Fibroblast of skin of abdomen (primary cell): ENCODE measurements at regions not wholly inside any gene's neighbourhood (a gene's known extent, or its start where the extent isn't known, plus 50 kb on each side); places are given as distances from the start of the nearest gene placed in this dataset.

Experiments used
- DNase-seq: peaks from one replicate; pipeline ENCODE4 v3.0.0-alpha.2; 2013

GRCh38 chr21:16855164-16855667 lies 657.6 kb upstream of the CXADR start:
- DNase-seq = no peak

GRCh38 chr21:16863362-16863905 lies 649.4 kb upstream of the CXADR start:
- peak; percentile 8 for DNase-seq

GRCh38 chr21:16863908-16864307 lies 648.9 kb upstream of the CXADR start:
- no peak for DNase-seq

GRCh38 chr21:16865632-16866031 lies 647.2 kb upstream of the CXADR start:
- no peak for DNase-seq

GRCh38 chr21:16866851-16867250 lies 646.0 kb upstream of the CXADR start:
- DNase-seq = no peak

GRCh38 chr21:16870103-16870502 lies 642.7 kb upstream of the CXADR start:
- peak; percentile 32 for DNase-seq

GRCh38 chr21:16872616-16873015 lies 640.2 kb upstream of the CXADR start:
- DNase-seq = no peak

GRCh38 chr21:16873176-16873575 lies 639.7 kb upstream of the CXADR start:
- DNase-seq = no peak

- no peak for DNase-seq
Observed at GRCh38 chr21:16873596-16873995, 639.2 kb upstream of the CXADR start.

GRCh38 chr21:16879479-16879878 lies 633.4 kb upstream of the CXADR start:
- DNase-seq = no peak

GRCh38 chr21:16891821-16892220 lies 621.0 kb upstream of the CXADR start:
- peak; percentile 63 for DNase-seq

GRCh38 chr21:16900685-16901084 lies 612.2 kb upstream of the CXADR start:
- peak; percentile 0 for DNase-seq

- peak; percentile 13 for DNase-seq
Observed at GRCh38 chr21:16908077-16908476, 604.8 kb upstream of the CXADR start.

GRCh38 chr21:16910435-16911165 lies 602.2 kb upstream of the CXADR start:
- DNase-seq = no peak

GRCh38 chr21:16911166-16911607 lies 601.7 kb upstream of the CXADR start:
- DNase-seq = no peak

- peak; percentile 18 for DNase-seq
Observed at GRCh38 chr21:16912075-16912474, 600.8 kb upstream of the CXADR start.

- no peak for DNase-seq
Observed at GRCh38 chr21:16913010-16913409, 599.8 kb upstream of the CXADR start.

- DNase-seq = no peak
Observed at GRCh38 chr21:16928439-16928838, 584.4 kb upstream of the CXADR start.

- DNase-seq = no peak
Observed at GRCh38 chr21:16932314-16932713, 580.5 kb upstream of the CXADR start.

GRCh38 chr21:16942703-16943102 lies 570.1 kb upstream of the CXADR start:
- peak; percentile 6 for DNase-seq

GRCh38 chr21:16943231-16943630 lies 569.6 kb upstream of the CXADR start:
- DNase-seq = no peak

- DNase-seq = no peak
Observed at GRCh38 chr21:16945580-16945979, 567.3 kb upstream of the CXADR start.

- DNase-seq = no peak
Observed at GRCh38 chr21:16956824-16957223, 556.0 kb upstream of the CXADR start.

GRCh38 chr21:16965424-16965823 lies 547.4 kb upstream of the CXADR start:
- no peak for DNase-seq
